ENCODE measurements at regions not wholly inside any gene's neighbourhood (a gene's known extent, or its start where the extent isn't known, plus 50 kb on each side); places are given as distances from the start of the nearest gene placed in this dataset.

DNA sequence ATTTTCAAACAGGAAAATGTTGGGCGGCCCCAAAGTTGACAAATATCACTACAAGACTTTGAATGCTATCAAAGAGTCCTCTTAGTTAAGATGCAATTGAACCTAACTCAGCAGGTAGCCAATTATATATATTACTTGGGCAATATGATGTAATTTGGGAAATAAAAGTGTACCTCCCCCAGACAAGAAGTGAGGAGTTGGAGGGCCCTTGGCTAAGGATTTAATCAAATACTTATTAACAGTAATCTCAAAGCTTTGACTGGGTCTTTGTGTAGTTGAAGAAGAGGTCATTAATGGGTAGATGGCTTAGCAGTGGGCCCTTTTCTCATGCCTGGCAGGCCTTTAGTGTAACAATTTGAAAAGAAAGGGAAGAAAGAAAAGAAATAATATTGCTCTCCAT is 599.0 kb downstream of the CSNK1G3 start:
- intact Hi-C loops (cut with micrococcal nuclease) = no loop called here
- H3K4me2 ChIP-seq (replicated peaks; ENCODE audit: extremely low read depth, low read length, poor library complexity, severe bottlenecking) = no peak overlapping the region
- no CpG with 5 or more reads among the region's 1 CpG for WGBS (ENCODE audit: insufficient coverage)

DNA sequence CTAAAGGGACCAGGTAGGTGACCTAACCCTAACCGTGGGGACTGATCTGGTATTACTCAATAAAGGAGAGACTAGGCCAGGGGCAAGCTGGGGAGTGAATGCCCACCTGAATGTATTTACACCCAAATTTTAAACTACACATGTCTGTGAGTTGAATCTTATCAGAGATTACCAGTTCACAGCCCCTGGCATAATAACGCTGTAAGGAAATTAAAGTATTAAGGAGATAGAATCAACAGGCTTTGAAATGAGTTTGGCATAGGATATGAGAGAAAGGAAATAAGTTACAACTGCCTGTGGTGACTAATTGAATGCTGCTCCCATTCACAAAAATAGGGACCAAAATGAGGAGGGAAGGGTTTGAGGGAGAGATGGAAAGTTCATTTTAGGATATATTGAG is 593.3 kb downstream of the CSNK1G3 start:
- no peaks in the 10 kb centered on the region for H3K36me3 ChIP-seq (replicated peaks in 1 of 2; ENCODE audit: control insufficient read depth in 1 of 2, insufficient read depth in 2 of 2, low read length in 2 of 2)
- WGBS (ENCODE audit: insufficient coverage) = no CpG with 5 or more reads among the region's 2 CpGs
- no peak for TF ChIP-seq CTCF (IDR thresholded peaks at IDR 0.05)
- no peak overlapping the region for H3K9ac ChIP-seq (ENCODE audit: insufficient read depth, low read length, poor library complexity, severe bottlenecking)
- Mint-ChIP-seq H3K27ac (no peak overlapping the region), H3K4me3 (no peak overlapping the region), H3K4me1 (no peaks in the 10 kb centered on the region), H3K9me3 (peaks cover 0 to 6% (median 2%) of the 10 kb centered on the region in 7 donors), H3K36me3 (no peaks in the 10 kb centered on the region), H3K27me3 (ENCODE audit: low read depth in 3 of 3) (no peaks in the 10 kb centered on the region)
- no peak overlapping the region for H2AFZ ChIP-seq (ENCODE audit: insufficient read depth, low read depth, low read length, poor library complexity, severe bottlenecking)
- H3K4me3 ChIP-seq (replicated peaks in 1 of 3; ENCODE audit: low read depth in 2 of 3, low read length in 3 of 3) = no peak overlapping the region
- H3K4me2 ChIP-seq (replicated peaks; ENCODE audit: extremely low read depth, low read length, poor library complexity, severe bottlenecking) = no peak overlapping the region
- intact Hi-C loops (cut with micrococcal nuclease) = no loop called here
- H3K79me2 ChIP-seq (ENCODE audit: insufficient read depth, low read length) = no peaks in the 10 kb centered on the region
- H3K27ac ChIP-seq (ENCODE audit: low read depth in 1 of 2, low read length in 2 of 2) = no peak overlapping the region
- no peaks in the 10 kb centered on the region for H4K20me1 ChIP-seq (ENCODE audit: insufficient read depth, low read length)
- H3K9me3 ChIP-seq (replicated peaks in 1 of 2; ENCODE audit: control insufficient read depth in 1 of 2, insufficient read depth in 1 of 2, low read length in 2 of 2) = no peaks in the 10 kb centered on the region
- H3K4me1 ChIP-seq (ENCODE audit: control insufficient read depth in 1 of 2, insufficient read depth in 2 of 2, low read length in 2 of 2) = no peaks in the 10 kb centered on the region
- DNase-seq = no peak
- no peaks in the 10 kb centered on the region for H3K27me3 ChIP-seq (ENCODE audit: control insufficient read depth in 2 of 2, insufficient read depth in 2 of 2, low read length in 2 of 2)

More for the DNA sequence above, 599.0 kb downstream of the CSNK1G3 start:
- H3K27ac Mint-ChIP-seq = no peak overlapping the region
- TF ChIP-seq CTCF (IDR thresholded peaks at IDR 0.05) = no peak
- H3K4me3 ChIP-seq (replicated peaks in 1 of 3; ENCODE audit: low read depth in 2 of 3, low read length in 3 of 3) = no peak overlapping the region
- H3K9me3 ChIP-seq (replicated peaks in 1 of 2; ENCODE audit: control insufficient read depth in 1 of 2, insufficient read depth in 1 of 2, low read length in 2 of 2) = no peaks in the 10 kb centered on the region
- no peak overlapping the region for H3K27ac ChIP-seq (ENCODE audit: low read depth in 1 of 2, low read length in 2 of 2)
- H4K20me1 ChIP-seq (ENCODE audit: insufficient read depth, low read length) = no peaks in the 10 kb centered on the region
- H3K27me3 ChIP-seq (ENCODE audit: control insufficient read depth in 2 of 2, insufficient read depth in 2 of 2, low read length in 2 of 2) = no peaks in the 10 kb centered on the region
- peaks cover 0 to 5% (median 2%) of the 10 kb centered on the region in 7 donors for H3K9me3 Mint-ChIP-seq
- no peak overlapping the region for H3K4me3 Mint-ChIP-seq
- no peak overlapping the region for H2AFZ ChIP-seq (ENCODE audit: insufficient read depth, low read depth, low read length, poor library complexity, severe bottlenecking)
- H3K27me3 Mint-ChIP-seq (ENCODE audit: low read depth in 3 of 3) = peaks cover 0 to 2% (median 0%) of the 10 kb centered on the region in 3 donors
- no peak overlapping the region for H3K9ac ChIP-seq (ENCODE audit: insufficient read depth, low read length, poor library complexity, severe bottlenecking)
- H3K36me3 Mint-ChIP-seq = no peaks in the 10 kb centered on the region
- H3K4me1 Mint-ChIP-seq = no peaks in the 10 kb centered on the region
- no peaks in the 10 kb centered on the region for H3K79me2 ChIP-seq (ENCODE audit: insufficient read depth, low read length)
- DNase-seq = no peak
- no peaks in the 10 kb centered on the region for H3K4me1 ChIP-seq (ENCODE audit: control insufficient read depth in 1 of 2, insufficient read depth in 2 of 2, low read length in 2 of 2)
- no peaks in the 10 kb centered on the region for H3K36me3 ChIP-seq (replicated peaks in 1 of 2; ENCODE audit: control insufficient read depth in 1 of 2, insufficient read depth in 2 of 2, low read length in 2 of 2)

Data from CD14-positive monocyte (primary cell).